PC-9 (cell line): ENCODE measurements at regions not wholly inside any gene's neighbourhood (a gene's known extent, or its start where the extent isn't known, plus 50 kb on each side); places are given as distances from the start of the nearest gene placed in this dataset.

Experiments
- CTCF ChIP-seq: fragments of 200-600 bp; sonication (generic); conservative IDR thresholded peaks from 2 replicates; pipeline ENCODE4 v1.6.1; 2017; ENCODE audit warnings: mixed run types, antibody characterized with exemption, mild to moderate bottlenecking, moderate library complexity
- EZH2 ChIP-seq: fragments of 200-600 bp; sonication (generic); IDR thresholded peaks from 2 replicates; pipeline ENCODE4 v1.8.0; 2017; ENCODE audit warnings: antibody characterized with exemption, low read depth

GRCh38 chr9:684941-685340 is 156.6 kb upstream of the DMRT1 start:
- TF ChIP-seq CTCF: no peak
- no peak for TF ChIP-seq EZH2
